ENCODE measurements at regions not wholly inside any gene's neighbourhood (a gene's known extent, or its start where the extent isn't known, plus 50 kb on each side); places are given as distances from the start of the nearest gene placed in this dataset.

GRCh38 chr2:200050921-200051610 is 95.7 kb downstream of the MAIP1 start:
- no peak overlapping the region for H3K27ac ChIP-seq
- TF ChIP-seq POLR2AphosphoS5 (IDR thresholded peaks at IDR 0.05), result no peak
- no peak for TF ChIP-seq CTCF (IDR thresholded peaks at IDR 0.05)
- no peak for DNase-seq (ENCODE audit: low spot score)
- H3K4me3 ChIP-seq, result no peak overlapping the region
- no peaks in the 10 kb centered on the region for H3K36me3 ChIP-seq
- H3K9me3 ChIP-seq, result no peaks in the 10 kb centered on the region
- intact Hi-C loops (cut with DNase I), result loop anchor here (10.0 kb wide), 1 partner anchor 234 kb away; no protein-coding TSS in a partner anchor
- no peaks in the 10 kb centered on the region for H3K27me3 ChIP-seq (replicated peaks; ENCODE audit: insufficient read depth)
- no peaks in the 10 kb centered on the region for H3K4me1 ChIP-seq (replicated peaks)
- 51% methylated on average over 5 of the region's 5 CpGs for WGBS

GRCh38 chr2:200051611-200051945 is 96.2 kb downstream of the MAIP1 start:
- Histone ChIP-seq H3K36me3 (no peaks in the 10 kb centered on the region), H3K4me3 (no peak overlapping the region), H3K4me1 (replicated peaks) (no peaks in the 10 kb centered on the region), H3K9me3 (no peaks in the 10 kb centered on the region), H3K27ac (no peak overlapping the region), H3K27me3 (replicated peaks; ENCODE audit: insufficient read depth) (no peaks in the 10 kb centered on the region)
- 56% methylated on average over 2 of the region's 2 CpGs for WGBS
- DNase-seq (ENCODE audit: low spot score), result no peak
- intact Hi-C loops (cut with DNase I), result loop anchor here (10.0 kb wide), 1 partner anchor 233 kb away; no protein-coding TSS in a partner anchor
- no peak for TF ChIP-seq POLR2AphosphoS5 (IDR thresholded peaks at IDR 0.05)
- TF ChIP-seq CTCF (IDR thresholded peaks at IDR 0.05), result no peak
- no peak for TF ChIP-seq POLR2A (IDR thresholded peaks at IDR 0.05)

- no peaks in the 10 kb centered on the region for H3K4me1 ChIP-seq (replicated peaks)
- TF ChIP-seq CTCF (IDR thresholded peaks at IDR 0.05) (no peak), POLR2AphosphoS5 (IDR thresholded peaks at IDR 0.05) (no peak), POLR2A (IDR thresholded peaks at IDR 0.05) (no peak)
- H3K27ac ChIP-seq, result no peak overlapping the region
- no peaks in the 10 kb centered on the region for H3K27me3 ChIP-seq (replicated peaks; ENCODE audit: insufficient read depth)
- WGBS, result 47% methylated on average over 3 of the region's 3 CpGs
- DNase-seq (ENCODE audit: low spot score), result no peak
- H3K9me3 ChIP-seq, result no peaks in the 10 kb centered on the region
- intact Hi-C loops (cut with DNase I), result loop anchor here (10.0 kb wide), 1 partner anchor 232 kb away; no protein-coding TSS in a partner anchor
- no peaks in the 10 kb centered on the region for H3K36me3 ChIP-seq
- no peak overlapping the region for H3K4me3 ChIP-seq
Observed at GRCh38 chr2:200052627-200053026, 97.2 kb downstream of the MAIP1 start.

DNA sequence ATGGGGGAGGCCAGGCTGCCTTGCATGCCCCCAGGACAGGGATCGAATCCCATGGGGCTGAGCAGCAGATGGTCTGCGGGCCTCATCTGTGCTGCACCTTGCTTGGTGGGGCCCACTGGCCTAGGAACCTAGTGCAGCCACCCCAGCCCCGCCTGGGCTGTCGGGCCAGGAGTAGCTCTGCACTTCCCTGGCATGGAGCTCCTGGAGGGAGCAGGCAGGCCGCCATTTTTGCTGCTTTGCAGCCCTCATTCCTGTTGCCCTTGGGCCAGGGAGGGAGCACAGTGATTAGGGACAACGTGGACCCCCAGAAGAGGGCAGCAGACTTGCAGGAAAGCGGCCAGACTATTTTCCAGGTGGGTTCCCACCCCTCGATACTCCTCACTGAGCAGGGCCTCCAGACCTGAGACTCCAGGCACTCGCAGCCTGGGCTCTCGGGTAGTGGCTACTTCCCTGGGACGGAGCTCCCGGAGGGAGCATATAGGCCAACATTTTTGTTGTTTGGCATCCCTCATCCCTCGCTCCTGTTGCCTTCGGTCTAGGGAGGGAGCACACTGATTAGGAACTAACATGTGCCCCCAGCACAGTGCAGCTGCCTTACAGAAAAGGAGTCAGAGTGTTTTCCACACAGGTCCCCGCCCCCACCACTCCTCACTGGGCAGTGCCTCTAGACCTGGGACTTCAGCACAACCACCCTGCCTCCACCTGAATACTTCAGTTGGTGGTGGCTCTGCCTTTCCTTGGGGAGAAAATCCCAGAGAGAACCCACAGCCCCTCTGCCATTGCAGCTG is 99.5 kb downstream of the MAIP1 start:
- no peaks in the 10 kb centered on the region for H3K27me3 ChIP-seq (replicated peaks; ENCODE audit: insufficient read depth)
- no peaks in the 10 kb centered on the region for H3K36me3 ChIP-seq
- intact Hi-C loops (cut with DNase I), result loop anchor here (10.0 kb wide), 1 partner anchor 230 kb away; no protein-coding TSS in a partner anchor
- no peak for TF ChIP-seq POLR2A (IDR thresholded peaks at IDR 0.05)
- no peak for TF ChIP-seq POLR2AphosphoS5 (IDR thresholded peaks at IDR 0.05)
- no peak for TF ChIP-seq CTCF (IDR thresholded peaks at IDR 0.05)
- no peak for DNase-seq (ENCODE audit: low spot score)
- H3K27ac ChIP-seq, result no peak overlapping the region
- no peak overlapping the region for H3K4me3 ChIP-seq
- 94% methylated on average over 10 of the region's 15 CpGs for WGBS
- no peaks in the 10 kb centered on the region for H3K4me1 ChIP-seq (replicated peaks)
- no peaks in the 10 kb centered on the region for H3K9me3 ChIP-seq
